22Rv1 (cell line): ENCODE measurements at regions not wholly inside any gene's neighbourhood (a gene's known extent, or its start where the extent isn't known, plus 50 kb on each side); places are given as distances from the start of the nearest gene placed in this dataset.

Experiments used
- H3K27ac ChIP-seq: fragments of 450-650 bp; 2 replicates; pipeline ENCODE4 v1.5.1; 2017
- CTCF ChIP-seq: fragments of 450-650 bp; IDR thresholded peaks from 2 replicates; pipeline ENCODE4 v1.5.1; 2017; ENCODE audit warnings: mild to moderate bottlenecking
- ZFX ChIP-seq: fragments of 450-650 bp; IDR thresholded peaks from 2 replicates; pipeline ENCODE4 v1.6.1; 2017; ENCODE audit warnings: antibody characterized with exemption, borderline replicate concordance

GRCh38 chr16:26430618-26431017 lies 636.1 kb upstream of the C16orf82 start:
- H3K27ac ChIP-seq, result no peak overlapping the region
- TF ChIP-seq ZFX (no peak), CTCF (no peak)

- no peak for TF ChIP-seq ZFX
- TF ChIP-seq CTCF, result no peak
- no peak overlapping the region for H3K27ac ChIP-seq
Observed at GRCh38 chr16:26433807-26434206, 632.9 kb upstream of the C16orf82 start.

- TF ChIP-seq ZFX, result no peak
- H3K27ac ChIP-seq, result no peak overlapping the region
Observed at GRCh38 chr16:26441178-26441577, 625.5 kb upstream of the C16orf82 start.

- H3K27ac ChIP-seq, result no peak overlapping the region
- TF ChIP-seq CTCF (no peak), ZFX (no peak)
Observed at GRCh38 chr16:26442321-26442720, 624.4 kb upstream of the C16orf82 start.

GRCh38 chr16:26447570-26447969 lies 619.2 kb upstream of the C16orf82 start:
- H3K27ac ChIP-seq, result no peak overlapping the region
- TF ChIP-seq CTCF (no peak), ZFX (no peak)

- no peak for TF ChIP-seq CTCF
- TF ChIP-seq ZFX, result no peak
- no peak overlapping the region for H3K27ac ChIP-seq
Observed at GRCh38 chr16:26453215-26453614, 613.5 kb upstream of the C16orf82 start.

GRCh38 chr16:26454102-26454501 lies 612.6 kb upstream of the C16orf82 start:
- TF ChIP-seq ZFX (no peak), CTCF (no peak)
- H3K27ac ChIP-seq, result no peak overlapping the region

- no peak overlapping the region for H3K27ac ChIP-seq
Observed at GRCh38 chr16:26456074-26456473, 610.7 kb upstream of the C16orf82 start.

More at GRCh38 chr16:26456074-26456473, 610.7 kb upstream of the C16orf82 start:
- TF ChIP-seq CTCF, result no peak
- no peak for TF ChIP-seq ZFX
